RWPE1 (cell line): ENCODE measurements at regions not wholly inside any gene's neighbourhood (a gene's known extent, or its start where the extent isn't known, plus 50 kb on each side); places are given as distances from the start of the nearest gene placed in this dataset.

Source experiments
- CTCF ChIA-PET: fragments of 350-600 bp; sonication (Branson Sonifier 250); formaldehyde crosslinking; extraction: SDS; loops from one replicate; lab custom pipeline; 2021; lab: Yijun Ruan, JAX
- POLR2A ChIA-PET: fragments of 400-600 bp; formaldehyde crosslinking; extraction: SDS; loops from one replicate; lab custom pipeline; 2020; ENCODE audit warnings: antibody characterized with exemption; ENCODE audit not compliant: low non-redundant PET; lab: Yijun Ruan, JAX
- DNase-seq: peaks from one replicate; pipeline ENCODE4 v3.0.0; 2012; ENCODE audit warnings: low spot score
- H3K27ac ChIP-seq: fragments of 450-650 bp; 2 replicates; pipeline ENCODE4 v1.5.1; 2017
- CTCF ChIP-seq: fragments of 450-650 bp; conservative IDR thresholded peaks from 2 replicates; pipeline ENCODE4 v1.5.1; 2017; ENCODE audit warnings: low read depth, mild to moderate bottlenecking

- no peak for DNase-seq
- no peak overlapping the region for H3K27ac ChIP-seq
- ChIA-PET CTCF (no interaction called here), POLR2A (no interaction called here)
- TF ChIP-seq CTCF, result no peak
Measured at GRCh38 chr2:160790738-160791137, 297.1 kb upstream of the RBMS1 start.

- DNase-seq, result no peak
- POLR2A ChIA-PET, result no interaction called here
- no peak for TF ChIP-seq CTCF
- CTCF ChIA-PET, result interaction anchor here (0.7 kb wide), 1 partner anchor 271 kb away, joined by 4 read pairs; no protein-coding TSS in a partner anchor
- no peak overlapping the region for H3K27ac ChIP-seq
Measured at GRCh38 chr2:160791884-160792283, 298.3 kb upstream of the RBMS1 start.

- ChIA-PET POLR2A (no interaction called here), CTCF (no interaction called here)
Measured at GRCh38 chr2:160792837-160793236, 299.2 kb upstream of the RBMS1 start.

GRCh38 chr2:160794926-160795325 is 301.3 kb upstream of the RBMS1 start:
- CTCF ChIA-PET, result interaction anchor here (0.7 kb wide), 1 partner anchor 443 kb away, joined by 3 read pairs; no protein-coding TSS in a partner anchor

More at GRCh38 chr2:160792837-160793236, 299.2 kb upstream of the RBMS1 start:
- DNase-seq, result no peak
- no peak for TF ChIP-seq CTCF
- H3K27ac ChIP-seq, result no peak overlapping the region

GRCh38 chr2:160803881-160804280 is 310.3 kb upstream of the RBMS1 start:
- DNase-seq, result no peak
- TF ChIP-seq CTCF, result no peak
- CTCF ChIA-PET, result no interaction called here
- no peak overlapping the region for H3K27ac ChIP-seq
- POLR2A ChIA-PET, result no interaction called here

More at GRCh38 chr2:160794926-160795325, 301.3 kb upstream of the RBMS1 start:
- TF ChIP-seq CTCF, result no peak
- no peak for DNase-seq
- POLR2A ChIA-PET, result no interaction called here
- no peak overlapping the region for H3K27ac ChIP-seq

- ChIA-PET POLR2A (no interaction called here), CTCF (interaction anchor here (0.5 kb wide), 1 partner anchor 13 kb away, joined by 3 read pairs; no protein-coding TSS in a partner anchor)
- no peak for TF ChIP-seq CTCF
- DNase-seq, result no peak
- no peak overlapping the region for H3K27ac ChIP-seq
Measured at GRCh38 chr2:160810406-160810805, 316.8 kb upstream of the RBMS1 start.
